B cell (primary cell): ENCODE measurements at regions not wholly inside any gene's neighbourhood (a gene's known extent, or its start where the extent isn't known, plus 50 kb on each side); places are given as distances from the start of the nearest gene placed in this dataset.

Experiments
- ATAC-seq: fragments of 200-7000 bp; cut with Tn5 transposase; one replicate; pipeline ENCODE4 v1.10.0; 2021; ENCODE audit warnings: low read depth, mild to moderate bottlenecking, moderate number of reproducible peaks, moderate library complexity
- CTCF ChIA-PET: fragments of 350-600 bp; sonication (Branson Sonifier 250); formaldehyde crosslinking; loops from one replicate; lab custom pipeline; 2021; ENCODE audit warnings: antibody characterized with exemption, inconsistent platforms; lab: Charles Lee
- POLR2A ChIA-PET: fragments of 350-600 bp; sonication (Branson Sonifier 250); formaldehyde crosslinking; loops from one replicate; lab custom pipeline; 2021; ENCODE audit warnings: antibody characterized with exemption; lab: Charles Lee
- DNase-seq: peaks from one replicate; pipeline ENCODE4 v3.0.0; 2013
- H2AFZ ChIP-seq: 2 replicates; pipeline ENCODE4 v1.6.1; 2012; ENCODE audit warnings: mild to moderate bottlenecking, low read depth, low read length; ENCODE audit not compliant: insufficient read depth, poor library complexity, severe bottlenecking
- H3K27ac ChIP-seq, 2 donors: 1 replicate in 1 of 2; 2 replicates in 1 of 2; pipeline ENCODE4 v1.5.1; 2012 to 2013; ENCODE audit warnings: low read length in 2 of 2, mild to moderate bottlenecking in 2 of 2, moderate library complexity in 1 of 2
- H3K27me3 ChIP-seq, 4 experiments: fragments of 200-600 bp in 1 of 4; sonication (generic) in 1 of 4; replicated peaks in 1 of 4; 1 replicate in 2 of 4; 2 replicates in 2 of 4; pipeline versions ENCODE4 v1.6.1 to v1.7.0; 2013 to 2016; ENCODE audit warnings: low read length in 3 of 4, mild to moderate bottlenecking in 2 of 4, mixed read lengths in 1 of 4, moderate library complexity in 1 of 4; ENCODE audit not compliant: insufficient read depth in 4 of 4, control insufficient read depth in 3 of 4; ENCODE audit errors: control extremely low read depth in 1 of 4
- H3K36me3 ChIP-seq, 2 experiments: replicated peaks in 1 of 2; 1 replicate in 1 of 2; 2 replicates in 1 of 2; pipeline versions ENCODE4 v1.6.1 to v1.7.1; 2013; ENCODE audit warnings: low read length in 1 of 2; ENCODE audit not compliant: insufficient read depth in 2 of 2, control insufficient read depth in 1 of 2; ENCODE audit errors: control extremely low read depth in 1 of 2, extremely low read depth in 1 of 2
- H3K4me1 ChIP-seq, 2 donors: fragments of 200-600 bp in 1 of 2; sonication (generic) in 1 of 2; 1 replicate in 1 of 2; 2 replicates in 1 of 2; pipeline versions ENCODE4 v1.5.1 to v1.6.1; 2013 to 2017; ENCODE audit warnings: low read length in 2 of 2; ENCODE audit not compliant: control insufficient read depth in 2 of 2, insufficient read depth in 2 of 2
- H3K4me2 ChIP-seq: replicated peaks from 2 replicates; pipeline ENCODE3; 2012; ENCODE audit warnings: mild to moderate bottlenecking, low read depth, low read length; ENCODE audit not compliant: poor library complexity, severe bottlenecking
- H3K4me3 ChIP-seq, 5 experiments: fragments of 200-600 bp in 1 of 5; sonication (generic) in 1 of 5; 1 replicate in 3 of 5; 2 replicates in 2 of 5; pipeline versions ENCODE4 v1.5.1 to v1.7.0; 2011 to 2016; ENCODE audit warnings: low read length in 4 of 5, mild to moderate bottlenecking in 4 of 5, low read depth in 2 of 5, control low read depth in 1 of 5, moderate library complexity in 1 of 5; ENCODE audit not compliant: insufficient read depth in 1 of 5; ENCODE audit errors: control extremely low read depth in 1 of 5, extremely low read depth in 1 of 5
- H3K79me2 ChIP-seq: fragments of 200-600 bp; sonication (generic); one replicate; pipeline ENCODE4 v1.6.0; 2016; ENCODE audit warnings: low read length; ENCODE audit not compliant: control insufficient read depth, insufficient read depth
- H3K9ac ChIP-seq: fragments of 200-600 bp; sonication (generic); 2 replicates; pipeline ENCODE4 v1.6.1; 2017; ENCODE audit warnings: mild to moderate bottlenecking, low read length, moderate library complexity
- H3K9me3 ChIP-seq, 3 donors: one replicate each; pipeline versions ENCODE4 v1.6.1 to v1.7.1; 2013; ENCODE audit warnings: low read length in 2 of 3; ENCODE audit not compliant: control insufficient read depth in 2 of 3, insufficient read depth in 1 of 3; ENCODE audit errors: control extremely low read depth in 1 of 3
- H4K20me1 ChIP-seq: 2 replicates; pipeline ENCODE4 v1.6.0; 2012; ENCODE audit warnings: mild to moderate bottlenecking, low read length; ENCODE audit not compliant: insufficient read depth, control insufficient read depth, poor library complexity, severe bottlenecking
- H3K27ac Mint-ChIP-seq: one replicate; pipeline ENCODE4 v1.8.0; 2021; ENCODE audit warnings: mixed read lengths
- H3K27me3 Mint-ChIP-seq: one replicate; pipeline ENCODE4 v1.8.0; 2021; ENCODE audit warnings: mixed read lengths
- H3K4me1 Mint-ChIP-seq: one replicate; pipeline ENCODE4 v1.8.0; 2021; ENCODE audit warnings: mixed read lengths
- H3K4me3 Mint-ChIP-seq: one replicate; pipeline ENCODE4 v1.8.0; 2021; ENCODE audit warnings: mixed read lengths
- H3K9me3 Mint-ChIP-seq: one replicate; pipeline ENCODE4 v1.8.0; 2022; ENCODE audit warnings: mixed read lengths; ENCODE audit not compliant: insufficient read depth
- CTCF ChIP-seq: fragments of 200-600 bp; IDR thresholded peaks from one replicate; pipeline ENCODE4 v1.8.0; 2022; ENCODE audit warnings: antibody characterized with exemption, mild to moderate bottlenecking
- EZH2 ChIP-seq: IDR thresholded peaks from 2 replicates; pipeline ENCODE4 v1.6.1; 2012; ENCODE audit warnings: borderline replicate concordance, low read depth, mild to moderate bottlenecking, moderate library complexity, low read length; ENCODE audit not compliant: insufficient read depth, poor library complexity, severe bottlenecking
- WGBS: methylation state at CpG from one replicate; pipeline ENCODE4 v1.1.5; 2013; ENCODE audit warnings: missing lambda C conversion rate; ENCODE audit not compliant: insufficient coverage; 5-methylcytosine and 5-hydroxymethylcytosine counted together
- intact Hi-C: fragments of 100-400 bp; cut with micrococcal nuclease; formaldehyde crosslinking; loops from one replicate; pipeline ENCODE4 v1.10.0; 2022

GRCh38 chr7:142422621-142423020 is 164.8 kb upstream of the PRSS58 start:
- no peak overlapping the region for H3K4me3 Mint-ChIP-seq
- no peaks in the 10 kb centered on the region for H4K20me1 ChIP-seq
- no peaks in the 10 kb centered on the region for H3K9me3 Mint-ChIP-seq
- H3K27ac Mint-ChIP-seq: no peak overlapping the region
- no peak for DNase-seq
- no peak for TF ChIP-seq EZH2
- TF ChIP-seq CTCF: no peak
- H3K4me2 ChIP-seq: no peak overlapping the region
- H3K4me1 Mint-ChIP-seq: no peaks in the 10 kb centered on the region
- no peaks in the 10 kb centered on the region for H3K4me1 ChIP-seq
- CTCF ChIA-PET: no interaction called here
- no peak for ATAC-seq
- H3K4me3 ChIP-seq: no peak overlapping the region
- H2AFZ ChIP-seq: no peak overlapping the region
- peaks cover 10% of the 10 kb centered on the region for H3K27me3 Mint-ChIP-seq
- H3K36me3 ChIP-seq: no peaks in the 10 kb centered on the region
- POLR2A ChIA-PET: no interaction called here
- intact Hi-C loops: no loop called here
- H3K79me2 ChIP-seq: no peaks in the 10 kb centered on the region
- H3K9me3 ChIP-seq: no peaks in the 10 kb centered on the region
- no peak overlapping the region for H3K27ac ChIP-seq
- WGBS: 87% methylated on average over 3 of the region's 4 CpGs
- peaks cover 0 to 2% (median 0%) of the 10 kb centered on the region in 4 experiments for H3K27me3 ChIP-seq
- H3K9ac ChIP-seq: no peak overlapping the region

- Mint-ChIP-seq H3K27me3 (peaks cover 9% of the 10 kb centered on the region), H3K4me3 (no peak overlapping the region), H3K4me1 (no peaks in the 10 kb centered on the region), H3K9me3 (no peaks in the 10 kb centered on the region), H3K27ac (no peak overlapping the region)
- intact Hi-C loops: no loop called here
- ATAC-seq (no peak), DNase-seq (no peak)
- Histone ChIP-seq H2AFZ (no peak overlapping the region), H3K9me3 (no peaks in the 10 kb centered on the region), H3K4me3 (no peak overlapping the region), H3K4me2 (no peak overlapping the region), H3K4me1 (no peaks in the 10 kb centered on the region), H3K79me2 (no peaks in the 10 kb centered on the region), H3K27ac (no peak overlapping the region), H4K20me1 (no peaks in the 10 kb centered on the region), H3K9ac (no peak overlapping the region), H3K27me3 (peaks cover 0 to 2% (median 0%) of the 10 kb centered on the region in 4 experiments), H3K36me3 (no peaks in the 10 kb centered on the region)
- 62% methylated on average over 5 of the region's 5 CpGs for WGBS
- no peak for TF ChIP-seq EZH2
- TF ChIP-seq CTCF: no peak
- ChIA-PET POLR2A (no interaction called here), CTCF (no interaction called here)
Observed at GRCh38 chr7:142420554-142421362, 162.9 kb upstream of the PRSS58 start.
